Sigmoid colon (tissue), 6 donors: ENCODE measurements at regions not wholly inside any gene's neighbourhood (a gene's known extent, or its start where the extent isn't known, plus 50 kb on each side); places are given as distances from the start of the nearest gene placed in this dataset.

Experiments used
- DNase-seq: peaks from one replicate; pipeline ENCODE4 v3.0.0-alpha.2; 2019
- H3K27ac ChIP-seq, 4 donors: fragments of 200-600 bp; sonication (generic); one replicate each; pipeline ENCODE4 v1.5.1; 2016 to 2019; ENCODE audit warnings: mild to moderate bottlenecking in 1 of 4
- H3K27me3 ChIP-seq, 3 donors: fragments of 200-600 bp; sonication (generic); one replicate each; pipeline ENCODE4 v1.5.1; 2019; ENCODE audit warnings: mild to moderate bottlenecking in 1 of 3
- H3K36me3 ChIP-seq, 4 donors: fragments of 200-600 bp; sonication (generic); one replicate each; pipeline ENCODE4 v1.5.1; 2016 to 2019
- H3K4me1 ChIP-seq, 4 donors: fragments of 200-600 bp; sonication (generic); one replicate each; pipeline ENCODE4 v1.5.1; 2017 to 2019
- H3K4me3 ChIP-seq, 4 donors: fragments of 200-600 bp; sonication (generic); one replicate each; pipeline ENCODE4 v1.5.1; 2017 to 2019; ENCODE audit warnings: mild to moderate bottlenecking in 2 of 4, moderate library complexity in 1 of 4
- H3K9me3 ChIP-seq, 4 donors: fragments of 200-600 bp in 3 of 4; sonication (generic) in 3 of 4; one replicate each; pipeline versions ENCODE4 v1.5.1 to v1.6.1; 2013 to 2019
- EP300 ChIP-seq, 4 donors: sonication (generic); formaldehyde crosslinking; IDR thresholded peaks; one replicate each; pipeline ENCODE4 v1.6.1; 2017; ENCODE audit warnings: antibody characterized with exemption in 4 of 4
- POLR2A ChIP-seq, 2 donors: fragments of 450-650 bp; IDR thresholded peaks; one replicate each; pipeline ENCODE4 v1.6.1; 2016; ENCODE audit warnings: antibody characterized with exemption in 2 of 2, mild to moderate bottlenecking in 2 of 2, moderate library complexity in 2 of 2
- POLR2AphosphoS5 ChIP-seq, 4 donors: sonication (generic); formaldehyde crosslinking; IDR thresholded peaks; one replicate each; pipeline ENCODE4 v1.6.1; 2017; ENCODE audit warnings: antibody characterized with exemption in 4 of 4
- WGBS, 2 donors: extraction: QIAGEN DNeasy Blood & Tissue Kit; methylation state at CpG; one replicate each; pipeline ENCODE4 v1.1.7; 2013; 5-methylcytosine and 5-hydroxymethylcytosine counted together
- intact Hi-C: fragments of 100-400 bp; cut with DNase I; formaldehyde crosslinking; loops from one replicate; pipeline ENCODE4 v1.15.1; 2023
- TF ChIP-seq, protein P1 (sequence below), 4 experiments: fragments of 450-650 bp in 3 of 4; fragments of 200-600 bp in 1 of 4; IDR thresholded peaks; one replicate each; pipeline ENCODE4 v1.5.1; 2016 to 2019; ENCODE audit warnings: antibody characterized with exemption in 4 of 4, mild to moderate bottlenecking in 3 of 4, moderate library complexity in 2 of 4
- donor health status: healthy with polysubstance abuse.
- donor health status: healthy.

DNA sequence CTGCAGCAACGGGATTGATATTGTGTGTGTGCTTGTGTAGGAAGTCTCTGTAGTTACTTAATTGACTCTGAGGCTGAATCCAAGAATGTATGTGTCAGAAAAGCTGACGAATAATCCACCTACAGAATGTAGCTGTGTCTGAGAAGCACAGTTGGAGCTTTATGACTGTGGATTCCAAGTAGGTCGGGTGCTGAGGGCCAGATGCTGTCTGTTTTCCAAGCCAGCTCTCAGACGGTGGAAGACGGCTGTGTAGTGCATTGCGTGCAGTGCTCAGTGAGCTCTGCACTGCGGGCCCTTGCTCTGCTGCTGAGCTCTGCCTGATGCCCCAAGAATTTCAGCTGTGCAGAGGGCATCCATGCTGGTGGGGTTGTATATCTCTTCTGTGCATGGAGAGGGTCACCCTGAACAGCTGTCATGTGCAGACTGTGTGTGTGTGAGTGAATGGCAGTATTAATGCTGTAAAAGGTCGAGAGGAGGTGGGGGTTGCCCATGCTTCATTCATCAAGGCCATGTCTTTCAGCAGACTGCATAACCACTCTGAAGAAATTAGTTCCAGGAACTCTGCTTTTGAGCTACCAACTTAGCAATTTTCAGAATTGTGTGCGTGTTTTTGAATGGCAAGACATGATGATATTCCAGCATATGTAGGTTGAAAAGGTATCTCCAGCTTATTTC is 154.1 kb upstream of the USP9Y start:
- Histone ChIP-seq H3K4me3 (no peak overlapping the region), H3K4me1 (no peaks in the 10 kb centered on the region), H3K36me3 (no peaks in the 10 kb centered on the region), H3K9me3 (no peaks in the 10 kb centered on the region), H3K27me3 (no peaks in the 10 kb centered on the region), H3K27ac (no peak overlapping the region)
- 70 to 72% methylated on average over 9 of the region's 9 CpGs for WGBS, 2 donors
- no peak for DNase-seq
- intact Hi-C loops = no loop called here
- TF ChIP-seq, protein P1, sequence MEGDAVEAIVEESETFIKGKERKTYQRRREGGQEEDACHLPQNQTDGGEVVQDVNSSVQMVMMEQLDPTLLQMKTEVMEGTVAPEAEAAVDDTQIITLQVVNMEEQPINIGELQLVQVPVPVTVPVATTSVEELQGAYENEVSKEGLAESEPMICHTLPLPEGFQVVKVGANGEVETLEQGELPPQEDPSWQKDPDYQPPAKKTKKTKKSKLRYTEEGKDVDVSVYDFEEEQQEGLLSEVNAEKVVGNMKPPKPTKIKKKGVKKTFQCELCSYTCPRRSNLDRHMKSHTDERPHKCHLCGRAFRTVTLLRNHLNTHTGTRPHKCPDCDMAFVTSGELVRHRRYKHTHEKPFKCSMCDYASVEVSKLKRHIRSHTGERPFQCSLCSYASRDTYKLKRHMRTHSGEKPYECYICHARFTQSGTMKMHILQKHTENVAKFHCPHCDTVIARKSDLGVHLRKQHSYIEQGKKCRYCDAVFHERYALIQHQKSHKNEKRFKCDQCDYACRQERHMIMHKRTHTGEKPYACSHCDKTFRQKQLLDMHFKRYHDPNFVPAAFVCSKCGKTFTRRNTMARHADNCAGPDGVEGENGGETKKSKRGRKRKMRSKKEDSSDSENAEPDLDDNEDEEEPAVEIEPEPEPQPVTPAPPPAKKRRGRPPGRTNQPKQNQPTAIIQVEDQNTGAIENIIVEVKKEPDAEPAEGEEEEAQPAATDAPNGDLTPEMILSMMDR (IDR thresholded peaks at IDR 0.05) = no peak
- no peak for TF ChIP-seq POLR2A (IDR thresholded peaks at IDR 0.05)
- TF ChIP-seq EP300 (IDR thresholded peaks at IDR 0.05) = no peak
- no peak for TF ChIP-seq POLR2AphosphoS5 (IDR thresholded peaks at IDR 0.05)

DNA sequence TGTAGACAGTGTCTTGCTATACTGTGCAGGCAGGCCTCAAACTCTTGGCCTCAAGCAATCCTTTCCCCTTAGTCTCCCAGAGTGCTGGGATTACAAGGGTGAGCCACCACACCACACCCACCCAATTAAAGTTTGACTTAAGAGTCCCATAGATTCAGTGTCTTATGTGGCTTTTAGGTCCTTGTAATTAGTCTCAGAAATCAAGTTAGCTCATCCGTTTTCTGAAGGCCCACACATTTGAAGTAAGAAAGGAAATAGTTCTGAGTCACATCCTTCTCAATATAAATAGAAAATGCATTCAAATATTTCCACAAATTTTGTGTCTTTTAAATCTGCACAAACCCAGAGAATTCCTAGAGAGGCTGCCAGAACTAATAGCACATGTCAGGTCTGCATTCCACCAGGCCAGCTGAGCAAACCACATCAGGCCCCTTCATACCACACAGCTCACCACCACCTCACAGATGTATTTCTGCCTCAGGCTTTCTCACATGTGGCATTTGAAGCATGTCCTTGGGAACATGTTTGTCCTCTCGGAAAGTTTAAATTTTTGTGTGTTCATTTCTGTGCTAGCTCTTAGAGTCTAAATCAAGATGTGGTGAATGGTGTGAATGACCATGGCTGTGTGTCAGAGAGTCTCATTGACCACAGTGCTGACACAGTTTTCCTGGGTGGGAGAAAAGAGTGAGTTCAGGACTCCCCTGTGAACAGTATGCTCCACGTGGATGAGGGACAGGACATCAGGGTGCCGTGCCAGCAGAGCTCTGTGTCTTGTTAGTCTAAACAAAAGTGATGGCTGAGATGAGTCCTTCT is 148.4 kb upstream of the USP9Y start:
- DNase-seq = no peak
- Histone ChIP-seq H3K27ac (no peak overlapping the region), H3K4me3 (no peak overlapping the region), H3K27me3 (no peaks in the 10 kb centered on the region), H3K9me3 (no peaks in the 10 kb centered on the region), H3K36me3 (no peaks in the 10 kb centered on the region), H3K4me1 (no peaks in the 10 kb centered on the region)
- intact Hi-C loops = no loop called here
- 63 to 73% methylated on average over 4 of the region's 4 CpGs for whole genome bisulfite sequencing, 2 donors
- TF ChIP-seq, protein P1 (IDR thresholded peaks at IDR 0.05) = no peak
- TF ChIP-seq EP300 (IDR thresholded peaks at IDR 0.05) (no peak), POLR2A (IDR thresholded peaks at IDR 0.05) (no peak), POLR2AphosphoS5 (IDR thresholded peaks at IDR 0.05) (no peak)

DNA sequence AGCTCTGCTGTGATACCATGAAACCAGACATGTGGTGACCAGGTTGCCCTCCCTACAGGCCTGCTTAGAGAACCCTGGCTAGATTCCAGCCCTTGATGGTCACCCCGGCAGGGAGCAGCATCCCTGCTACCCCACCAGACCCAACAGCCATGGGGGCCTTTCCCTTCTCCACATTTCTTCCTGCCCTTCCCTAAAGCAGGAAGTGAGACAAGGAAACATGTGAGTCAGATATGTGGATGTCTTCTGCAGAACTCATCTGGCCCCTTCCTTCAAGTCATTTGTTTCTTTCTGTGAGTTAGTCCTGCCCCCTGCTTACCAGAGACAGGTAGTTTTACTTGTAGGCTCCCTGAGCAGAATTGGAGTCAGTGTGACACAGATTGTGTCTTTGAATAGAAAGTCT is 147.1 kb upstream of the USP9Y start:
- H3K27ac ChIP-seq = no peak overlapping the region
- H3K4me3 ChIP-seq = no peak overlapping the region
- H3K9me3 ChIP-seq = no peaks in the 10 kb centered on the region
- 29 to 35% methylated on average over 1 of the region's 1 CpG for WGBS, 2 donors
- H3K4me1 ChIP-seq = no peaks in the 10 kb centered on the region
- H3K36me3 ChIP-seq = no peaks in the 10 kb centered on the region
- TF ChIP-seq, protein P1 (IDR thresholded peaks at IDR 0.05) = no peak
- TF ChIP-seq EP300 (IDR thresholded peaks at IDR 0.05) (no peak), POLR2A (IDR thresholded peaks at IDR 0.05) (no peak), POLR2AphosphoS5 (IDR thresholded peaks at IDR 0.05) (no peak)
- no peak for DNase-seq
- H3K27me3 ChIP-seq = no peaks in the 10 kb centered on the region
- intact Hi-C loops = no loop called here

DNA sequence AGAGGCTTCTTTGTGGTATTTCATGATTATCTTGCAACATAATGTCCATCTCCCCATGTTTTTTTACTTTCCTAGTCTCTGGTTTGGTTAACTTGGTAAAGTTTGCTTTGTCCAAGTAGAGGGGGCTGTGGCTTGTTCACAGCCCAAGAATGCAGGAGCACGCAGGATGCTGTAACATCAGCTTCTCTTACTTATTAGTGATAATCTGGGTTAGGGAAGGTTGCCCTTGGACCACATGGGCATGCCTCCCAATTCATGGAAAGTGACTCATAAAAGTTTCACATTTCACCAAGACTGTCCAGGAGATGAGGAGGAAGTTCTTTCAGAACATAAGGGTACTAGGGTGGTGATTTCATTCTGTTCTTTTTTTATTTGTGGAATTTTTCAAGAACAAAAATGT is 146.0 kb upstream of the USP9Y start:
- no peak for DNase-seq
- Histone ChIP-seq H3K4me3 (no peak overlapping the region), H3K9me3 (no peaks in the 10 kb centered on the region), H3K27ac (no peak overlapping the region), H3K27me3 (no peaks in the 10 kb centered on the region), H3K4me1 (no peaks in the 10 kb centered on the region), H3K36me3 (no peaks in the 10 kb centered on the region)
- TF ChIP-seq POLR2AphosphoS5 (IDR thresholded peaks at IDR 0.05) (no peak), EP300 (IDR thresholded peaks at IDR 0.05) (no peak), POLR2A (IDR thresholded peaks at IDR 0.05) (no peak)
- TF ChIP-seq, protein P1 (IDR thresholded peaks at IDR 0.05) = no peak
- WGBS, 2 donors = 90 to 91% methylated on average over 1 of the region's 1 CpG
- intact Hi-C loops = no loop called here
